Effector memory CD8-positive, alpha-beta T cell (primary cell): ENCODE measurements at regions not wholly inside any gene's neighbourhood (a gene's known extent, or its start where the extent isn't known, plus 50 kb on each side); places are given as distances from the start of the nearest gene placed in this dataset.

ENCODE experiments used
- ATAC-seq: fragments of 150-1000 bp; cut with Tn5 transposase; replicated peaks from 2 replicates; pipeline ENCODE4 v1.10.0; 2021; ENCODE audit warnings: mild to moderate bottlenecking, moderate library complexity
- DNase-seq, 3 experiments: peaks; one replicate each; pipeline ENCODE4 v3.0.0; 2021
- H3K27ac Mint-ChIP-seq, 2 donors: one replicate each; pipeline ENCODE4 v1.8.0; 2022; ENCODE audit warnings: mild to moderate bottlenecking in 2 of 2, mixed read lengths in 2 of 2, moderate library complexity in 2 of 2
- H3K27me3 Mint-ChIP-seq, 2 donors: one replicate each; pipeline ENCODE4 v1.8.0; 2022; ENCODE audit warnings: mixed read lengths in 2 of 2
- H3K36me3 Mint-ChIP-seq: one replicate; pipeline ENCODE4 v1.8.0; 2022; ENCODE audit warnings: mild to moderate bottlenecking, moderate library complexity, mixed read lengths; ENCODE audit not compliant: insufficient read depth
- H3K4me1 Mint-ChIP-seq, 2 donors: one replicate each; pipeline ENCODE4 v1.8.0; 2022; ENCODE audit warnings: low read depth in 2 of 2, mixed read lengths in 2 of 2
- H3K4me3 Mint-ChIP-seq, 2 donors: one replicate each; pipeline ENCODE4 v1.8.0; 2022; ENCODE audit warnings: mild to moderate bottlenecking in 2 of 2, mixed read lengths in 2 of 2, moderate library complexity in 2 of 2
- H3K9me3 Mint-ChIP-seq, 2 donors: one replicate each; pipeline ENCODE4 v1.8.0; 2022; ENCODE audit warnings: mixed read lengths in 2 of 2

DNA sequence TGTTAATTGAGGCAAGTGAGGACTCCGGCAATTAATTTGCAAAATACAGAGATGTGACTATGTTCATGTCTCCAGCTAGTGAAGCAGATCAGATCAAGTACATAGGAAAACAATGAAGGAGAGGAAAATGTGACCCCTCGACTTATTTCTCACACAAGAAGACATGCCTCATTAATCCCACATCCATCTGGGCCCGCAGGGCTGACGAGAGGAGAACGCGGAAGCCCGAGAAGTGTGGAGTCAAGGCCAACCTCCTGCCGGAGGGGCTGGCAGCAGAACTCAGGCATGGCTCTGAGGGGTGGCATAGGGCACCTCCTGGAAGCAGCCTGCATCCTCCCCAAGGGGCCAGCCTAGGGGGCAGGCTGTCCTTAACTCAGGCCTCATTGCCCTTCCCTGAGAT is 54.4 kb downstream of the ZNF503 start:
- Mint-ChIP-seq H3K4me3 (no peak overlapping the region), H3K27ac (no peak overlapping the region), H3K9me3 (no peaks in the 10 kb centered on the region), H3K4me1 (no peaks in the 10 kb centered on the region), H3K36me3 (no peaks in the 10 kb centered on the region), H3K27me3 (peaks cover 23 to 55% of the 10 kb centered on the region in 2 donors)
- ATAC-seq (no peak), DNase-seq (no peak)

DNA sequence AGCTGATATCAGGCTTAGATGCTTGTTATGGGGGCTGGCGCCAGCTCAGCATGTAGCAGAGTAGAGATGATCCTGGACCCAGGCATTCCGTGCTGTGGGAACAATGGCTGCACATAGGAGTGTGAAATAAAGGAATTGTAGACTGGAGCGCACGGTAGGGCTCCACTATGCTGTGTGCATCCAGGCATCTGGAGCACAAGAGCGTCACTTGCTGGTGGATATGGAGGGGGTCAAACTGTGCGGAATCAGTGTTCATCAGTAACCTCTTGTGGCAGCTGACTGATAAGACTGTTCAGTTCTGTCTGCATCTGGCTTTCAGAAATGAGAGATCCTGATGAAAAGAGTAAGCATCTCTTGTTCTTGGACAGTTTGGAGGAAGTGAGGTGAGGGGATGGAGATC is 55.8 kb downstream of the ZNF503 start:
- Mint-ChIP-seq H3K27me3 (peaks cover 29 to 47% of the 10 kb centered on the region in 2 donors), H3K27ac (no peak overlapping the region), H3K4me3 (no peak overlapping the region), H3K4me1 (no peaks in the 10 kb centered on the region), H3K36me3 (no peaks in the 10 kb centered on the region), H3K9me3 (no peaks in the 10 kb centered on the region)
- DNase-seq (no peak), ATAC-seq (no peak)

DNA sequence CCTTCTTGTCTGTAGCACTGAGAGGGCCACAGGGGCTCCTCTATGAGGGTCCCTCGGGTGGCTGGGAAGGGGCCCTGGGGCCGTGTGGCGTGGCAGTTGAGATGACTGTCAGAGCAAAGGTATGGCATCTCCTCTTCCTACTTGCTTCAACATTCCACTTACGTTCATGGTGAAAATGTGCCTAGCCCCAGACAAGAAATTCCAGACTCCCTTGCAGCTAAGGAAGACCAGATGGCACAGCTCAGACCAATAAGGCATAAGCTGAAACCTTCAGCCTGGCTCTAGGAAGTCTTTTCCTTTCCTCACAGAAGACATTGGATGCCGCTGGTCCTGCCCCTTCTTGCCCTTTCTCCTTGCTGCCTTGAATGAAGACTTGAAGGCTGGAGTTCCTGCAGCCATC is 57.4 kb downstream of the ZNF503 start:
- Mint-ChIP-seq H3K9me3 (no peaks in the 10 kb centered on the region), H3K4me3 (no peak overlapping the region), H3K27me3 (peaks cover 34 to 39% of the 10 kb centered on the region in 2 donors), H3K4me1 (no peaks in the 10 kb centered on the region), H3K27ac (no peak overlapping the region), H3K36me3 (no peaks in the 10 kb centered on the region)
- DNase-seq = no peak
- ATAC-seq = no peak

DNA sequence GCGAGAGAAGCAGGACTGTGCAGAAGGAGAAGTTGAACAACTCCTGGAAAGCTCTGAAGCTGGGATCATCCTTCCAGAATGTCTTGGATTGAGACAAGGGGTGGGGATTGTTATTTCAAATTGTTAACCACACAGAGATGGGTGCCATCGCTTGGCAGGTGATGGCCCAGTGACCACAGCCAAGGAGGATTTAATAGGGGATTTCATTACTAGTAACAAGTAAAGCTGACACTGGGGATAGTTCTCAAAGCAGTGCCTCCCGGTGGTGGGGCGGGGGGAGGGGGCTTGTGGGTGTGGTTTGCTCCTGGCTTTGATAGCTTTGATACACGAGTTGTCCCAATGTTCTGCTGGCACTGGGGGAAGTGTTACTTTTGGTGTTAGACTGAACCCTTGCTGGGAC is 59.2 kb downstream of the ZNF503 start:
- no peak for DNase-seq
- H3K27ac Mint-ChIP-seq = no peak overlapping the region
- no peaks in the 10 kb centered on the region for H3K9me3 Mint-ChIP-seq
- H3K4me3 Mint-ChIP-seq = no peak overlapping the region
- no peaks in the 10 kb centered on the region for H3K4me1 Mint-ChIP-seq
- H3K27me3 Mint-ChIP-seq = peaks cover 42 to 43% of the 10 kb centered on the region in 2 donors
- ATAC-seq = no peak
- H3K36me3 Mint-ChIP-seq = no peaks in the 10 kb centered on the region

DNA sequence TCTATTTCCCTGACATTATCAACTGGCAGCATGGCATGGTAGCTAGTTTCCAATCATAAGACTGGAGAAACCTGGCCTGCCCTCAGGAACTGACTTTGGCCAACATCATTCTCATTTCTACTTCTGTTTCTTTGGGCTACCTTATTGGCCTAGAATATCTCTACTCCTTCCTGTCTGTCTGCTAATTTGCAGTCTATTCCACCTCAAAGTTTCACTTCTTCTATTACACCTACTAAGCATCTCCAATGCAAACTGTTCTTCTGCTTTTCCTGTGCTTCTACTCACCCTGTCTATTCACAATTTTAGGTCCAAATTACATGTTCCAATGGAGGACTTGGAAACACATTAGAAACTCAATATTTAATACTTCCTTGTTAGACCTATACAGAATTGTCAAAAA is 65.6 kb downstream of the ZNF503 start:
- no peak overlapping the region for H3K4me3 Mint-ChIP-seq
- H3K36me3 Mint-ChIP-seq = no peaks in the 10 kb centered on the region
- H3K4me1 Mint-ChIP-seq = no peaks in the 10 kb centered on the region
- no peaks in the 10 kb centered on the region for H3K9me3 Mint-ChIP-seq
- DNase-seq (no peak), ATAC-seq (no peak)
- peaks cover 26 to 29% of the 10 kb centered on the region in 2 donors for H3K27me3 Mint-ChIP-seq
- no peak overlapping the region for H3K27ac Mint-ChIP-seq

DNA sequence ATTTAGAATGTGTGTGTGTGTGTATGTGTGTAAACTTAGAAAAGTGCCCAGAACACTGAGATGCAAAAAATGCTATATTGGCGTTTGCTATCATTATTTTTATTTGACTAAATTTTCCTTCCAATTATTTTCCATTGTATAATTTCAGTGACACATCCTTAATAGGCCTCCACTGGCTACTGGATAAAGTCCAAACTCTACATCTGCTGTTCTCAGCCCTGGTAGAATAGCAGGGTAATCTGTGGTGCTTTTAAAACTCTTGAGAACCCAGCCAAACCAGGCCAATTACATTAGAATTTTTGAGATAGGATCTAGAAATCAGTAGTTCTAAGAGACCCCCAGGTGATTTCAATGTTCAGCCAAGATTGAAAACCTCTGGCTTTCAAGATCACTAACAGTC is 66.4 kb downstream of the ZNF503 start:
- no peaks in the 10 kb centered on the region for H3K36me3 Mint-ChIP-seq
- no peak overlapping the region for H3K4me3 Mint-ChIP-seq
- no peak for DNase-seq
- peaks cover 33 to 35% of the 10 kb centered on the region in 2 donors for H3K27me3 Mint-ChIP-seq
- ATAC-seq = no peak
- no peaks in the 10 kb centered on the region for H3K4me1 Mint-ChIP-seq
- no peaks in the 10 kb centered on the region for H3K9me3 Mint-ChIP-seq
- H3K27ac Mint-ChIP-seq = no peak overlapping the region

DNA sequence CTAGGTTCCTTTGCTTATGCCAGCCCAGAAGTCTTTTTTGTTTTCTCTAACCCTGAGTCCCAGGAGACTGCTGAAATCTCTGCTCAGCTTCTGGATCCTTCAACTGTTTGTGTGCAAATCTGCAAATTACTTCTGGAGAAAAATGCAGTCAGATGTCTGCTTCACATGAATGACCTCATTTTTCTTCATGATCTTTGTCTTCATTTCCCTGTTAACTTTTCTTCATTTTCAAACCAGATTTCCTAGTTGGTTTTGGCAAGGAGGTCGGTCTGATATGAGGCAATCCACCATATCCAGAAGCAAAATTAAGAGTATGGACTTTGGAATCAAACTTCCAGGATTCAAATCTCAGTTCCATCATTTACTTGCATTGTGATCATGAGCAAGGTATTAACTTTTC is 66.8 kb downstream of the ZNF503 start:
- H3K27ac Mint-ChIP-seq = no peak overlapping the region
- no peak for ATAC-seq

DNA sequence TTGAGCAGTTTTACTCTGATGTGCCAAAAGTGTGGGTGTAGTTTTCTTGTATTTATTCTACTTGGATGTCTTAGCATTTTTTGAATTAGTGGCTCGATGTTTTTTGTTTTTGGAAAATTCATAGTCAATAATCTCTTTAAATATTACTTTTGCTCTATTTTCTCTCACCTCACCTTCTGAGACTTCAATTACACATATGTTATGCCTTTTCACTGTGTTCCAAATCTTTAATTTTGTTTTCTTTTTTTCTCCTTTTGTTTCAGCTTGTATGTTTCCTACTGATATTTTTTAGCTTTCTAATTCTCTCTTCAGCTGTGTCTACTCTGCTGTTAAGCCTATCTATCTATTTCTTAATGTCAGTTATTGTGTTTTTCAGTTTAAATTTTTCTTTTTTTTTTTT is 69.5 kb downstream of the ZNF503 start:
- no peak overlapping the region for H3K27ac Mint-ChIP-seq

More for the DNA sequence above, 66.8 kb downstream of the ZNF503 start:
- no peak for DNase-seq
- Mint-ChIP-seq H3K4me3 (no peak overlapping the region), H3K27me3 (peaks cover 37 to 40% of the 10 kb centered on the region in 2 donors), H3K36me3 (no peaks in the 10 kb centered on the region), H3K9me3 (no peaks in the 10 kb centered on the region), H3K4me1 (no peaks in the 10 kb centered on the region)

DNA sequence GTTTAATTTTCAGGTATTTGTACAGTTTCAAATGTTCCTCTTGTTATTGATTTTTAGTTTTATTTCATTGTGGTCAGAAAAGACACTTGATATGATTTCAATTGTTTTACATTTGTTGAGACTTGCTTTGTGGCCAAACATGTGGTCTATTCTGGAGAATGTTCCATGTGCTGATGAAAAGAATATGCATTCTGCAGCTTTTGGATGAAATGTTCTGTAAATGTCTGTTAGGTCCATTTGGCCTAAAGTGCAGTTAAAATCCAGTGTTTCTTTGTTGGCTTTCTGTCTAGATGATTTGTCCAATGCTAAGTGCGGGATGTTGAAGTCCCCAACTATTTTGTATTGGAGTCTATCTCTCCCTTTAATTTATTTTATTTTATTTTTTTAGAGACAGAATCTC is 70.5 kb downstream of the ZNF503 start:
- Mint-ChIP-seq H3K9me3 (no peaks in the 10 kb centered on the region), H3K27ac (no peak overlapping the region), H3K36me3 (no peaks in the 10 kb centered on the region), H3K4me1 (no peaks in the 10 kb centered on the region), H3K27me3 (peaks cover 30% of the 10 kb centered on the region in 2 donors), H3K4me3 (no peak overlapping the region)
- no peak for DNase-seq
- no peak for ATAC-seq

More for the DNA sequence above, 69.5 kb downstream of the ZNF503 start:
- Mint-ChIP-seq H3K27me3 (peaks cover 27 to 38% of the 10 kb centered on the region in 2 donors), H3K4me1 (no peaks in the 10 kb centered on the region), H3K36me3 (no peaks in the 10 kb centered on the region), H3K4me3 (no peak overlapping the region), H3K9me3 (no peaks in the 10 kb centered on the region)
- no peak for ATAC-seq
- no peak for DNase-seq

DNA sequence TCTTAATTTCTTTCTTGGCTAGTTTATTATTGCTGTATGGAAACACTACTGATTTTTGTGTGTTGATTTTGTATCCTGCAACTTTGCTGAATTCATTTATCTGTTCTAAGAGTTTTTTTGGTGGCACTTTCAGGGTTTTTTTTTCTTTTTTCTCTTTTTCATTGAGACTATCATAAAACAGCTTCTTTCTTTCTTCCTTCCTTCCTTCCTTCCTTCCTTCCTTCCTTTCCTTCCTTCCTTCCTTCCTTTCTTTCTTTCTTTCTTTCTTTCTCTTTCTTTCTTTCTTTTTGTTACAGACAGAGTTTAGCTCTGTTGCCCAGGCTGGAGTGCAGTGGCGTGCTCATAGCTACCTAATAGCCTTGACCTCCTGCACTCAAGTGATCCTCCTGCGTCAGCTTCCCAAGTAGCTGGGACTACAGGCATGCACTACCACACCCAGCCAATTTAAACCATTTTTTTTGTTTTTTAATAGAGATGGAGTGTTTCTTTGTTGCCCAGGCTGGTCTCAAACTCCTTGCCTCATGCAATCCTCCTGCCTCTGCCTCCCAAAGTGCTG is 72.3 kb downstream of the ZNF503 start:
- no peak overlapping the region for H3K27ac Mint-ChIP-seq

DNA sequence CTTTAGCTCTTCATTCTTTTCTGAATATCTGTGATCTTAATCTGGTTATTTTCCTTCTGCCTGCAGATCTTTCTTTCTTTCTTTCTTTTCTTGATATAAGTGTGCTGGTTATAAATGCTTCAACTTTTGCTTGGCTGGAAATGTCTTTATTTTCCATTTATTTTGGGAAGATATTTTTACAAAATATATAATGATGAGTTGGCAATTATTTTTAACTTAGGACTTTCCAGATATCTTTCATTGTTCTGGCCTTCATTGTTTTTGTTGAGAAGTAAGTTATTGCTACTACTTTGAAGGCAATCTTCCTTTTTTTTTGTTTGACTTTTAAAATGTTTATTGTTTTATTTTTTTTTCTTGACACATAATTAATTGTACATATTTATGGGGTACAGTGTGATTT is 75.3 kb downstream of the ZNF503 start:
- Mint-ChIP-seq H3K36me3 (no peaks in the 10 kb centered on the region), H3K27ac (no peak overlapping the region), H3K9me3 (peaks cover 2 to 4% of the 10 kb centered on the region in 2 donors), H3K27me3 (peaks cover 30 to 38% of the 10 kb centered on the region in 2 donors), H3K4me3 (no peak overlapping the region), H3K4me1 (no peaks in the 10 kb centered on the region)
- no peak for DNase-seq
- no peak for ATAC-seq

More for the DNA sequence above, 72.3 kb downstream of the ZNF503 start:
- no peak for DNase-seq
- no peak for ATAC-seq
- Mint-ChIP-seq H3K36me3 (no peaks in the 10 kb centered on the region), H3K4me1 (no peaks in the 10 kb centered on the region), H3K9me3 (no peaks in the 10 kb centered on the region), H3K27me3 (peaks cover 30 to 45% of the 10 kb centered on the region in 2 donors), H3K4me3 (no peak overlapping the region)

DNA sequence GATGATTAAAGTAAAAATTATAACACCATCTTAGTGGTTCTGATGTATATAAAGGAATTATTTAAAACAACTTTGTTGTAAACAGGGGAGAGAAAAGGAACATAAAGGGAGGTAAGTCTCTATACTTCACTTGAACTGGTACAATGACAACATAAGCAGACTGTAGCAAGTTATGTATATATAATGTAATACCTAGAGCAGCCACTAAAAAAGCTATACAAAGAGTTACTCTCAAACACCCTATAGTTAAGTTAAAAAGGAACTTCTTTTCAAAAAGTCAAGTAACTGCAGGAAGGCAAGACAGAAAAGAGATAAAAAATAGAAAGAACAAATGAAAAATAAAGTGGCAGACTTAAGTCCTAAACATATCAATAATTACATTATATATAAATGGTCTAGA is 82.3 kb downstream of the ZNF503 start:
- H3K4me1 Mint-ChIP-seq = no peaks in the 10 kb centered on the region
- H3K27ac Mint-ChIP-seq = no peak overlapping the region
- no peaks in the 10 kb centered on the region for H3K27me3 Mint-ChIP-seq
- no peaks in the 10 kb centered on the region for H3K36me3 Mint-ChIP-seq
- H3K9me3 Mint-ChIP-seq = peaks cover 2 to 9% of the 10 kb centered on the region in 2 donors
- no peak overlapping the region for H3K4me3 Mint-ChIP-seq
- ATAC-seq (no peak), DNase-seq (no peak)

DNA sequence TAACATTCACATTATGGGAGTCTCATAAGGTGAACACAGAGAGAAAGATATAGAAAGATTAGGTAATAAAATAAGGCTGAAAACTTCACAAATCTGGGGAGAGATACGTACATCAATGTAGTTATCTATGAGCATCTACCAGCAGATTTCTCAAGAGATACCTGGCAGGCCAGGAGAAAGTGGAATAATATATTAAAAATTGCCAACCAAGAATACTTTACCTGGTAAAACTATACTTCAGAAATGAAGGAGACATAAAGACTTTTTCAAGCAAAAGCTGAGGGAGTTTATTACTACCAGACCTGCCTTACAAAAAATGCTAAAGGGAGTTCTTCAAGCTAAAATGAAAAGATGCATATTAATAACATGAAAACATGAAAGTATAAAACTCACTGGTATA is 78.8 kb upstream of the COMTD1 start:
- no peak overlapping the region for H3K27ac Mint-ChIP-seq
- H3K4me3 Mint-ChIP-seq = no peak overlapping the region
- H3K4me1 Mint-ChIP-seq = no peaks in the 10 kb centered on the region
- DNase-seq = no peak
- no peaks in the 10 kb centered on the region for H3K36me3 Mint-ChIP-seq
- ATAC-seq = no peak
- H3K9me3 Mint-ChIP-seq = peaks cover 4 to 12% of the 10 kb centered on the region in 2 donors
- H3K27me3 Mint-ChIP-seq = peaks cover 17 to 18% of the 10 kb centered on the region in 2 donors

DNA sequence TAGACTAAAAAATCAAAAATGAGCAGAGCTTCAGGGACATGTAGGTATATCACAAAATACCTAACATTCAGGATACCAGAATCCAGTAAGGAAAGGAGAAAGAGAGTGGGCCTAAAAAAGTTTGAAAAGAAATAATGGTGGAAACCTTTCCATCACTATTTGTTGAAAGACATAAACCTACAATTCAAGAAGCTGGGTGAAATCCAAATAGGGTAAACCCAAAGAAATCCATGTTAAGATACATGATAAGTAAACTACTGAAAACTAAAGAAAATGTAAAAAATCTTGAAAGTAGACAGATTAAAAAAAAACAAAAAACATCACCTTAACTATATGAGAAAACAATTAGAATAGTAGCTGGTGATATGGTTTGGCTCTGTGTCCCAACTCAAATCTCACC is 76.7 kb upstream of the COMTD1 start:
- Mint-ChIP-seq H3K36me3 (no peaks in the 10 kb centered on the region), H3K4me3 (no peak overlapping the region), H3K9me3 (peaks cover 4 to 12% of the 10 kb centered on the region in 2 donors), H3K27ac (no peak overlapping the region), H3K27me3 (peaks cover 23 to 33% of the 10 kb centered on the region in 2 donors), H3K4me1 (no peaks in the 10 kb centered on the region)
- DNase-seq = no peak
- ATAC-seq = no peak

DNA sequence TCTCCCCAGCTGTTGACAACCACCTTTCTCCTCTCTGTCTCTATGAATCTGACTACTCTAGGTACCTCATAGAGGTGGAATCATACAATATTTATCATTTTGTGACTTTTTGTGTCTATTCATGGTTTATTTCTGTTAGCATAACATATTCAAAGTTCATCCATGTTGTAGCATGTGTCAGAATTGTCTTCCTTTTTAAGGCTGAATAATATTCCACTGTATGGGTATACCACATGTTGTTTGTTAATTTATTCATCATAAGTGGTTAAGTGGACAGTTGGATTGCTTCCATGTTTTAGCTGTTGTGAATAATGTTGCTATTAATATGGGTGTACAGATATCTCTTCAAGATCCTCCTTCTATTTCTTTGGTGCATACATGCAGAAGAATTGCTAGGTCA is 69.9 kb upstream of the COMTD1 start:
- peaks cover 0 to 2% of the 10 kb centered on the region in 2 donors for H3K9me3 Mint-ChIP-seq
- H3K27me3 Mint-ChIP-seq = peaks cover 21 to 50% of the 10 kb centered on the region in 2 donors
- no peak for ATAC-seq
- DNase-seq = no peak
- H3K36me3 Mint-ChIP-seq = no peaks in the 10 kb centered on the region
- H3K27ac Mint-ChIP-seq = no peak overlapping the region
- H3K4me3 Mint-ChIP-seq = no peak overlapping the region
- H3K4me1 Mint-ChIP-seq = no peaks in the 10 kb centered on the region
